ENCODE measurements at regions not wholly inside any gene's neighbourhood (a gene's known extent, or its start where the extent isn't known, plus 50 kb on each side); places are given as distances from the start of the nearest gene placed in this dataset.
"Not testable (repeated sequence)": the region's sequence is repeated elsewhere in the genome, so short reads cannot be mapped to it uniquely, and the experiment has no call there.

GRCh38 chr4:170988446-170988845, 824.8 kb upstream of the GALNTL6 start:
- no peak for DNase-seq (ENCODE audit: low spot score)

- no peak for DNase-seq (ENCODE audit: low spot score)
Measured at GRCh38 chr4:170979736-170980135, 833.5 kb upstream of the GALNTL6 start.

GRCh38 chr4:170978990-170979389, 834.2 kb upstream of the GALNTL6 start:
- no peak for DNase-seq (ENCODE audit: low spot score)

DNA sequence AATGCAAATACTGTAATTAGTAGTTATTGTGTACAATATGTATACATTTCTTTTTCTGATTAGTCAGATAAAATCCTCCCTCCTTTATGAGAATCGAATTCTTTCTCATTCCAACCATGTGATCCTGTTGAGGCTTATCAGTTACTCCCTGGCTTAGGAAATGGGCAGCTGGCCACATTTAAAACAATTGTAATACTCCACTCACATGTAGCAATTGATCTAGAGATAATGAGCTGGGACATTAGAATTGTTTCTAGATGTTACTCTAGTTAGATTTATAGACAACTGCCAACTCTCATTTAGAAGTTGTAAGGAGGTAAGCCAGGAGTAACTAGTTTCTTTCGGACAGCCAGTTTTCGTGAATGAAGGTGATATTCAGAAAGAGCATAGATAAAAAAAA, 859.3 kb upstream of the AADAT start:
- DNase-seq (ENCODE audit: low spot score) = no peak

DNA sequence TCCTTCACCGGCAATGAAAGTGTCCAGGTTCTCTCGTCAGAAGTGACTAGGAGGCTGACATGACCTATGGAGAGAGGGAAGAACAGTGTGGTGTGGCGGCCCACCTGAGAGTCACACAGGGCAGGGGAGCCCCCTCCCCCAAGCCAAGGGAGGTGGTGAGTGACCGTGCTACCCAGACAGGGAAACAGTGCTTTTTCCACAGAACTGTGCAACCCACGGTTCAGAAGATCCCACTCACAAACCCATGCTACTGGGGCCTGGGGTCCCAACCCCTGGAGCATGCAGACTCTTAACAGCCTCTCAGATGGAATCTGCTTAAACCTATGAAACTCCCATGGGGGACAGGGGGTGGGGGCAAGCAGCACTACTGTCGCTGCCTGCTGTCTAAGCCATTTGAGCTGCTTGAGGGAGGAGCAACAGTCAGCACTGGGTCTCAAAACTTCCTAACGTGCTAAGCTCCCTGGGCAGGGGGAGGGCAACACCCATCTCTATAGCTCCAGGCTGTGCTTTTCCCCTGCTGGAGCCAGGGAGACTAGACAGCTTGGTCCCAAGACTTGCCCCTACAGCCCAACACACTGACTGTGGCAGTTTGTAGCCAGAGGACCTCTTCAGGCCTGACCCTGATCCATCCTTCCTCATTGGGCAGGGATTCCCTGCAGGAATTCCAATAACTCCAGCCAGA, 850.4 kb upstream of the AADAT start:
- DNase-seq (ENCODE audit: low spot score) = no peak

- no peak for DNase-seq (ENCODE audit: low spot score)
Measured at GRCh38 chr4:170938588-170938987, 848.8 kb upstream of the AADAT start.

DNA sequence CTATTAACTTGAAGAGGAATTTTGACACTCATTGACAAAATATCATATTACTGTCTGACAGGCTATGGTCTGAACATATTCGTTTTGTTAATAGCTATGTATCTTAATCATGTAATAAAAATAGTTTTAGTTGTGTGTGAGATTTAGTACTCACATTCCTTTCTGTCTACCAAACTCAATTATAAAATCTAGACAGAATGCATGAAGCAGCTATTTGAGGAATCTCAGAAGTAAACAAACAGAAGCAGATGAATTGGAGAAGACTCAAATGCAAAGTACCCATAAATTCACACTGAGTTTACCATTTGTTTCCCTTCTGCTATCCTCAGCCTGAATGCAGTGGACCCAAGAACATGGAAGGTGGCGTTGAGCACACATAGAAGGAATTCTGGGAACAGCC, 841.6 kb upstream of the AADAT start:
- DNase-seq (ENCODE audit: low spot score) = no peak

DNA sequence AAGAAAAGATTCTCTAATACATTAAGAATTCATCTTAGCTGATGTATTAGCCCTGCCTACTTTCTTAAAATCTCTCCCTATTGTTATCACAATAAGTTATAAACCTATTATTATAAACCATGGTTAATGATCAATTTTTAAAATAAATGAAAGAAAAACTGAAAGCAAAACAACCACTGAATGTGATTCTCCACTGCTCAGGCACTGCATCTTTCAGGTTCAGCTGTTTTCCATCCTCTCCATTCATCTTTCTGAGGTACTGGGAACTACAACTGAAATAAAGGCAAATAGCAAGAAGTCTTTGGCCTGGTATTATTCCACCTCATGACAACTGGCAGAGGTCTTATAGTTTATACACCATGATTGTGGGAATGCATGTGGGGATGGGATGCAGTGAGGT, 798.9 kb upstream of the AADAT start:
- DNase-seq (ENCODE audit: low spot score) = no peak

GRCh38 chr4:170887396-170887795, 797.6 kb upstream of the AADAT start:
- DNase-seq (ENCODE audit: low spot score) = no peak

GRCh38 chr4:170884969-170885570, 795.3 kb upstream of the AADAT start:
- no peak for DNase-seq (ENCODE audit: low spot score)

DNA sequence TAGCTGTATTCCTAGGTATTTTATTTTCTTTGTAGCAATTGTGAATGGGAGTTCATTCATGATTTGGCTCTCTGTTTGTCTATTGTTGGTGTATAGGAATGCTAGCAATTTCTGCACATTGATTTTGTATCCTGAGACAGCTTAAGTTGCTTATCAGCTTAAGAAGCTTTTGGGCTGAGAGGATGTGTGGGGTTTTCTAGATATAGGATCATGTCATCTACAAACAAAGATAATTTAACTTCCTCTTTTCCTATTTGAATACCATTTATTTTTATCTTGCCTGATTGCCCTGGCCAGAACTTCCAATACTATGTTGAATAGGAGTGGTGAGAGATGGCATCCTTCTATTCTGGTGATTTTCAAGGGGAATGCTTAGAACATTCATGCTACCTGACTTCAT, 791.9 kb upstream of the AADAT start:
- DNase-seq (ENCODE audit: low spot score) = not testable (repeated sequence)

DNA sequence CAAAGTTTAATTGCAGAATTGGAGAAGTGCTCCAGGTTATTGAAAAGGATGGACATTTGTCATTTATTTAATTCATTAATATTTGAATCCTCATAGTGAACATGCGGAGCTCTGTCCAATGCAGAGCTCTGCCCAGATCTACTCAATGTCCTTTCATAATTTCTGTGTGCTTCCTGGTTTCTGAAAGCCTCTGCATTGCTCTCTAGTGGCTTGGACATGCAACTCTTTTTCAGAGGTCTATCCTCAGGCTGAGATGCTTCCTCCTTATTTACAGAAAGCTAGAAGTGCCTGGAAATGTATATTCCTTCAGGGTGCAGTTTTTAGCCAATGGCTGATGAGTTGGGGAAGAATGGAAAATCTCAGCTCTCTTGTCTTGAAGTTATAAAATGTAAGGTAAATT, 786.1 kb upstream of the AADAT start:
- DNase-seq (ENCODE audit: low spot score) = no peak

- no peak for DNase-seq (ENCODE audit: low spot score)
Measured at GRCh38 chr4:170872794-170873193, 783.0 kb upstream of the AADAT start.

DNA sequence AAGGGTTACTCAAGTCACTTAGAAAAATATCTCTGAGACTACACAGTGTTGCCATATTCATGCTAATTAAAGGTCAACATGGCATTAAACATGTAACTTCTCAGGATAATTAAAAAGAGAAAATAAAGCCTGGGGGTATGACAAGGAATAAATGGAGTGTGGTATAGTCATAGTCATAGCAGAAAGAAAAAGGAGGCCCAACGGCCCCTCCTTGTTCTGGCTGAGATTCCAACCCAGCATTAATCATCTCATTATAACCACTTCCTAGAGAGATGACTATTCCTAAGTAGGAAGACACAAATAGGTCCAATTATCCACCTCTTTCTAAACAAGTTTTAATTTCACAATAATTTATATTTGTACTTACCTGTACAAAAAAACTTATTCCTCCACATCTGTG, 778.4 kb upstream of the AADAT start:
- DNase-seq (ENCODE audit: low spot score) = no peak

DNA sequence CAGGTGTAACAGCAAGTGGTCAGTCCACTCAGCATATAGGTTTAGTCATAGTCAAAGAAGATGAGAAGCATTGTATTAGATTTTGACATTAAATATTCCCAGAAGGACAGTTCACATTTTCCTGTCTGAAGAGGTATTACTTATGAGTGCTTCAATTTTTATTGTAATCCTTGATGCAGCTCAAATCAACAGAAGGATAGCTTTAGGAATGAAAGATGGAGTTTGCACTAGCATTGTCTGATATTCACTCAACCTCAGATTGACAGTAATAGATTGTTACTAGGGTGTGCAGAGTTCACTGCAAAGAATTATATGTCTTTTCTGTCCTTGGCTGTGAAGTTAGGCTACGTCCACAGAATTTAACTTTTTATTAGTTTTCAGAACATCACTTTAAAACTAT, 764.3 kb upstream of the AADAT start:
- no peak for DNase-seq (ENCODE audit: low spot score)

DNA sequence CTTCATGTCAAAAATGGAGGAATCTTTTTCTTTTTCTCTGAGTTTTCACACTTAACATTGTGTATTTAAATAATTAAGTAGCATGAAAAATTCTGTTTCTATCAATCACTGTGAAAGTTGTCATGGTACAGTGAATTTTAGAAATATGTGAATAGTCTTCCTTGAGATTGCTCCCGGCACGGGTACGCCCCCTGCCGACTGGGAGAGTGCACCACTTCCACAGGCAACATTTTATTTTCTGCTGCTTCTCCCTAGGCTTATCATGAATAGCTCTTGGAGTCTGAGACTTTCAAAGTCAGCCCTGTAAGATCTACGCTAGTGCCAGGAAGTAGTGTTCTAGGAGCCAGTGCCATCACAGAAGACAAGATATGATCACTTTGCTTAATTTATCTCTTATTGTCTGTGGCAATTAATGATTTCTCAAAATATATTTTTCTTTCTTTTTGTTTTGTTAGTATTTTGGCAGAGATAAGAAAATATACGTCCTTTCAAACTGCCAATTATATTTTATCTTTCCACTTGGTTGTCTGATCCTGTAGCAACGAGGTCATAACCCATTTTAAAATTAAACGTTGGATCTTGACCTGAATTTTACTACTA, 763.8 kb upstream of the AADAT start:
- no peak for DNase-seq (ENCODE audit: low spot score)

DNA sequence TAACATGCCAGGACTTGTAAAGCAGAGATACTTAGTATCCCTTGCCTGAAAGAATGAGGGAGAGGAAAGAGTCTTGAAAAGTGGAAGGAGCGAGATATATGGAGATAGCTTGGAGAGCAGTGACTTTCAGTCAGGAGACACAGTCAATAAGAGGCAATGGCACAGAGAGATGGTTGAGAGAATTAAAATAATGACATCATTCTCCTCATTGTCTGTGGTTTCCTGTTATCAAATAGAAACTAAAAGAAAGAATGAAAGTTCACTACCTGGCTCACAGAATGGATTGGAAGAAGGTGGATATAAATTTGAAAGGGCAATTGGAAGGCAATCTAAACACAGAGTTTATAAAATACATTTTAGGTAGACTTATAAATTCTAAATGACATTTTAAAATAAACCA, 760.2 kb upstream of the AADAT start:
- DNase-seq (ENCODE audit: low spot score) = no peak

GRCh38 chr4:170827562-170828274, 738.0 kb upstream of the AADAT start:
- no peak for DNase-seq (ENCODE audit: low spot score)

DNA sequence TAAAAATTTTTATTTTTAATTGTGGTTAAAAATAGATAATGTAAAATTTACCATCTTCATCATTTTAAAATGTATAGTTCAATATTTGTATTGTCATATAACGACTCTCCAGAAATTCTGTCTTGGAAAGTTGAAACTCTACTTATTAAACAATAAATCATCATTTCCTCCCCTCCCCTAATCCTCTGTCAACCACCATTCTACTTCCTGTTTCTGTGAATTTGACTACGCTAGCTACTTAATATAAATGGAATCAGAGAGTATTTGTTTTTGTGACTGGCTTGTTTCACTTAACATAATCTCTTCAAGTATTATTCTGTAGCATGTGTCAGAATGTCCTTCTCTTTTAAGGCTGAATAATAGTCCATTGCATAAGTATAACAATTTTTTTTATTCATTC, 729.0 kb upstream of the AADAT start:
- no peak for DNase-seq (ENCODE audit: low spot score)

- DNase-seq (ENCODE audit: low spot score) = no peak
Measured at GRCh38 chr4:170805352-170805751, 715.6 kb upstream of the AADAT start.

DNA sequence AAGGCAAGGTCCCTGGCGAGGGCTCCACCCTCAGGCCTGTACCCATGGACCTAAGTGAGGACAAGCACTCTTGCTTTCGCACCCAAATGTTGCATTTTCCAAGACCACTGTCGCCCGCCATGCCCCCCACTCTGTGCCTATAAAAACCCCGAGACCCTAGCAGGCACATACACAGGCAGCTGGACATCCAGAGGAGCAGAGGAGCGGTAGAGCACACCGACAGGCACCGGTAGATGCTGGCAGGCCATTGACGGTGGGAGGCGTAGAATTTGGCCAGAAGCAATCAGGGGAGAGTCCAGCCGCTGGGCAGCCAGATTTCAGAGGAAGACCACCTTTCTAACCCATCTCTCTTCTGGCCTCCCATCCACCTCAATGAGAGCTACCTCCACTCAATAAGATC, 715.2 kb upstream of the AADAT start:
- no peak for DNase-seq (ENCODE audit: low spot score)

GRCh38 chr4:170803492-170803891, 713.7 kb upstream of the AADAT start:
- DNase-seq (ENCODE audit: low spot score) = no peak

DNA sequence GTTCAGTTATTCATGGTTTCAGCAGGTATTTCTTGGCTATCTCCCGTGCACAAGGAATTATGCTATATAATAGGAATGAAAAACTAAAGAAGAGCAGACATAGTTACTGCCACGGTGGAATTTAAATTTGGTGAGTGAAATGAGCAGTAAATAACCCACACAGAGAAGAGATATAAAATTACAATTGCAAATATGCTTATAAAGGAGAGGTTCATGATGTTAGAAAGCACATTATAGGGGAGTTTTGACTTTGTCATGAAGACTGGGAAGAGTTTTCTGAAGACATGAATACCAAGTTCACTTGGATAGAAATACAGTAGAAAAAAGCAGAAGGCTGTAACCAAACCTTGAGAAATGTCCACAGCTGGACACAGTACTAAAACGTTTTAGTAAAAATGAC, 712.0 kb upstream of the AADAT start:
- no peak for DNase-seq (ENCODE audit: low spot score)

Data from AG08395 (cell line).